ENCODE measurements at regions not wholly inside any gene's neighbourhood (a gene's known extent, or its start where the extent isn't known, plus 50 kb on each side); places are given as distances from the start of the nearest gene placed in this dataset.

- Histone ChIP-seq H3K36me3 (ENCODE audit: control insufficient read depth, insufficient read depth, low read length) (no peaks in the 10 kb centered on the region), H3K27me3 (ENCODE audit: control insufficient read depth, insufficient read depth, low read length, poor library complexity, severe bottlenecking) (no peaks in the 10 kb centered on the region), H3K27ac (ENCODE audit: insufficient read depth, low read depth, low read length, poor library complexity, severe bottlenecking) (no peak overlapping the region), H3K4me1 (ENCODE audit: control insufficient read depth, insufficient read depth, low read length) (no peaks in the 10 kb centered on the region), H3K9me3 (ENCODE audit: control insufficient read depth, low read length) (no peaks in the 10 kb centered on the region), H3K4me3 (ENCODE audit: insufficient read depth, low read depth, low read length) (no peak overlapping the region)
- 79 to 83% methylated on average over 5 of the region's 5 CpGs for WGBS, 2 experiments
These were observed 248.0 kb upstream of the ARRDC4 start for GRCh38 chr15:97712530-97712929.

- Histone ChIP-seq H3K4me1 (ENCODE audit: control insufficient read depth, insufficient read depth, low read length) (no peaks in the 10 kb centered on the region), H3K9me3 (ENCODE audit: control insufficient read depth, low read length) (no peaks in the 10 kb centered on the region), H3K27me3 (ENCODE audit: control insufficient read depth, insufficient read depth, low read length, poor library complexity, severe bottlenecking) (no peaks in the 10 kb centered on the region), H3K36me3 (ENCODE audit: control insufficient read depth, insufficient read depth, low read length) (no peaks in the 10 kb centered on the region), H3K4me3 (ENCODE audit: insufficient read depth, low read depth, low read length) (no peak overlapping the region), H3K27ac (ENCODE audit: insufficient read depth, low read depth, low read length, poor library complexity, severe bottlenecking) (no peak overlapping the region)
These were observed 242.7 kb upstream of the ARRDC4 start for GRCh38 chr15:97717806-97718205.

GRCh38 chr15:97718509-97718908 is 242.0 kb upstream of the ARRDC4 start:
- H3K4me3 ChIP-seq (ENCODE audit: insufficient read depth, low read depth, low read length), result no peak overlapping the region

GRCh38 chr15:97728791-97729190 is 231.7 kb upstream of the ARRDC4 start:
- H3K4me3 ChIP-seq (ENCODE audit: insufficient read depth, low read depth, low read length), result no peak overlapping the region
- 39 to 50% methylated on average over 13 of the region's 13 CpGs for WGBS, 2 experiments
- H3K27ac ChIP-seq (ENCODE audit: insufficient read depth, low read depth, low read length, poor library complexity, severe bottlenecking), result peak overlapping the region; percentile 56
- no peaks in the 10 kb centered on the region for H3K36me3 ChIP-seq (ENCODE audit: control insufficient read depth, insufficient read depth, low read length)
- peaks cover 8% of the 10 kb centered on the region for H3K4me1 ChIP-seq (ENCODE audit: control insufficient read depth, insufficient read depth, low read length)
- no peaks in the 10 kb centered on the region for H3K9me3 ChIP-seq (ENCODE audit: control insufficient read depth, low read length)
- H3K27me3 ChIP-seq (ENCODE audit: control insufficient read depth, insufficient read depth, low read length, poor library complexity, severe bottlenecking), result no peaks in the 10 kb centered on the region

More at GRCh38 chr15:97718509-97718908, 242.0 kb upstream of the ARRDC4 start:
- Histone ChIP-seq H3K27me3 (ENCODE audit: control insufficient read depth, insufficient read depth, low read length, poor library complexity, severe bottlenecking) (no peaks in the 10 kb centered on the region), H3K27ac (ENCODE audit: insufficient read depth, low read depth, low read length, poor library complexity, severe bottlenecking) (no peak overlapping the region), H3K4me1 (ENCODE audit: control insufficient read depth, insufficient read depth, low read length) (no peaks in the 10 kb centered on the region), H3K36me3 (ENCODE audit: control insufficient read depth, insufficient read depth, low read length) (no peaks in the 10 kb centered on the region), H3K9me3 (ENCODE audit: control insufficient read depth, low read length) (no peaks in the 10 kb centered on the region)

- no peaks in the 10 kb centered on the region for H3K9me3 ChIP-seq (ENCODE audit: control insufficient read depth, low read length)
- no peaks in the 10 kb centered on the region for H3K27me3 ChIP-seq (ENCODE audit: control insufficient read depth, insufficient read depth, low read length, poor library complexity, severe bottlenecking)
- peak overlapping the region; percentile 56 for H3K27ac ChIP-seq (ENCODE audit: insufficient read depth, low read depth, low read length, poor library complexity, severe bottlenecking)
- H3K36me3 ChIP-seq (ENCODE audit: control insufficient read depth, insufficient read depth, low read length), result no peaks in the 10 kb centered on the region
- H3K4me3 ChIP-seq (ENCODE audit: insufficient read depth, low read depth, low read length), result no peak overlapping the region
- WGBS, 2 experiments, result 78 to 85% methylated on average over 7 of the region's 7 CpGs
- peaks cover 8% of the 10 kb centered on the region for H3K4me1 ChIP-seq (ENCODE audit: control insufficient read depth, insufficient read depth, low read length)
These were observed 231.2 kb upstream of the ARRDC4 start for GRCh38 chr15:97729270-97729669.

- no peaks in the 10 kb centered on the region for H3K27me3 ChIP-seq (ENCODE audit: control insufficient read depth, insufficient read depth, low read length, poor library complexity, severe bottlenecking)
- H3K9me3 ChIP-seq (ENCODE audit: control insufficient read depth, low read length), result no peaks in the 10 kb centered on the region
- H3K36me3 ChIP-seq (ENCODE audit: control insufficient read depth, insufficient read depth, low read length), result no peaks in the 10 kb centered on the region
- no peak overlapping the region for H3K27ac ChIP-seq (ENCODE audit: insufficient read depth, low read depth, low read length, poor library complexity, severe bottlenecking)
- WGBS, 2 experiments, result 85 to 89% methylated on average over 1 of the region's 1 CpG
- H3K4me1 ChIP-seq (ENCODE audit: control insufficient read depth, insufficient read depth, low read length), result peaks cover 8% of the 10 kb centered on the region
- no peak overlapping the region for H3K4me3 ChIP-seq (ENCODE audit: insufficient read depth, low read depth, low read length)
These were observed 230.2 kb upstream of the ARRDC4 start for GRCh38 chr15:97730315-97730714.

GRCh38 chr15:97731859-97732258 is 228.6 kb upstream of the ARRDC4 start:
- no peak overlapping the region for H3K4me3 ChIP-seq (ENCODE audit: insufficient read depth, low read depth, low read length)
- peaks cover 8% of the 10 kb centered on the region for H3K4me1 ChIP-seq (ENCODE audit: control insufficient read depth, insufficient read depth, low read length)
- H3K27ac ChIP-seq (ENCODE audit: insufficient read depth, low read depth, low read length, poor library complexity, severe bottlenecking), result no peak overlapping the region
- H3K36me3 ChIP-seq (ENCODE audit: control insufficient read depth, insufficient read depth, low read length), result no peaks in the 10 kb centered on the region
- H3K9me3 ChIP-seq (ENCODE audit: control insufficient read depth, low read length), result no peaks in the 10 kb centered on the region
- H3K27me3 ChIP-seq (ENCODE audit: control insufficient read depth, insufficient read depth, low read length, poor library complexity, severe bottlenecking), result no peaks in the 10 kb centered on the region
- 95 to 97% methylated on average over 3 of the region's 3 CpGs for WGBS, 2 experiments

- peaks cover 4% of the 10 kb centered on the region for H3K4me1 ChIP-seq (ENCODE audit: control insufficient read depth, insufficient read depth, low read length)
- H3K27me3 ChIP-seq (ENCODE audit: control insufficient read depth, insufficient read depth, low read length, poor library complexity, severe bottlenecking), result no peaks in the 10 kb centered on the region
- no peaks in the 10 kb centered on the region for H3K9me3 ChIP-seq (ENCODE audit: control insufficient read depth, low read length)
- no peak overlapping the region for H3K4me3 ChIP-seq (ENCODE audit: insufficient read depth, low read depth, low read length)
- H3K27ac ChIP-seq (ENCODE audit: insufficient read depth, low read depth, low read length, poor library complexity, severe bottlenecking), result no peak overlapping the region
- no peaks in the 10 kb centered on the region for H3K36me3 ChIP-seq (ENCODE audit: control insufficient read depth, insufficient read depth, low read length)
- WGBS, 2 experiments, result 95 to 97% methylated on average over 3 of the region's 3 CpGs
These were observed 227.1 kb upstream of the ARRDC4 start for GRCh38 chr15:97733373-97733772.

- Histone ChIP-seq H3K9me3 (ENCODE audit: control insufficient read depth, low read length) (no peaks in the 10 kb centered on the region), H3K4me1 (ENCODE audit: control insufficient read depth, insufficient read depth, low read length) (no peaks in the 10 kb centered on the region), H3K27ac (ENCODE audit: insufficient read depth, low read depth, low read length, poor library complexity, severe bottlenecking) (no peak overlapping the region), H3K4me3 (ENCODE audit: insufficient read depth, low read depth, low read length) (no peak overlapping the region), H3K36me3 (ENCODE audit: control insufficient read depth, insufficient read depth, low read length) (no peaks in the 10 kb centered on the region), H3K27me3 (ENCODE audit: control insufficient read depth, insufficient read depth, low read length, poor library complexity, severe bottlenecking) (no peaks in the 10 kb centered on the region)
- 97 to 100% methylated on average over 1 to 3 of the region's 3 CpGs for WGBS, 2 experiments
These were observed 223.8 kb upstream of the ARRDC4 start for GRCh38 chr15:97736748-97737147.

GRCh38 chr15:97745481-97746071 is 214.9 kb upstream of the ARRDC4 start:
- H3K4me3 ChIP-seq (ENCODE audit: insufficient read depth, low read depth, low read length), result no peak overlapping the region
- H3K36me3 ChIP-seq (ENCODE audit: control insufficient read depth, insufficient read depth, low read length), result no peaks in the 10 kb centered on the region
- H3K4me1 ChIP-seq (ENCODE audit: control insufficient read depth, insufficient read depth, low read length), result peaks cover 13% of the 10 kb centered on the region
- 65% methylated on average over 8 of the region's 8 CpGs for WGBS, 2 experiments
- no peaks in the 10 kb centered on the region for H3K27me3 ChIP-seq (ENCODE audit: control insufficient read depth, insufficient read depth, low read length, poor library complexity, severe bottlenecking)
- no peaks in the 10 kb centered on the region for H3K9me3 ChIP-seq (ENCODE audit: control insufficient read depth, low read length)
- no peak overlapping the region for H3K27ac ChIP-seq (ENCODE audit: insufficient read depth, low read depth, low read length, poor library complexity, severe bottlenecking)

GRCh38 chr15:97747342-97747741 is 213.2 kb upstream of the ARRDC4 start:
- no peaks in the 10 kb centered on the region for H3K9me3 ChIP-seq (ENCODE audit: control insufficient read depth, low read length)
- WGBS, 2 experiments, result 86 to 91% methylated on average over 5 of the region's 5 CpGs
- no peak overlapping the region for H3K27ac ChIP-seq (ENCODE audit: insufficient read depth, low read depth, low read length, poor library complexity, severe bottlenecking)
- no peaks in the 10 kb centered on the region for H3K27me3 ChIP-seq (ENCODE audit: control insufficient read depth, insufficient read depth, low read length, poor library complexity, severe bottlenecking)
- no peaks in the 10 kb centered on the region for H3K36me3 ChIP-seq (ENCODE audit: control insufficient read depth, insufficient read depth, low read length)
- H3K4me1 ChIP-seq (ENCODE audit: control insufficient read depth, insufficient read depth, low read length), result peaks cover 18% of the 10 kb centered on the region
- H3K4me3 ChIP-seq (ENCODE audit: insufficient read depth, low read depth, low read length), result no peak overlapping the region
